Neural progenitor cell (in vitro differentiated cells): ENCODE measurements at regions not wholly inside any gene's neighbourhood (a gene's known extent, or its start where the extent isn't known, plus 50 kb on each side); places are given as distances from the start of the nearest gene placed in this dataset.

Experiments used
- DNase-seq: peaks from one replicate; pipeline ENCODE4 v3.0.0-alpha.2; 2016; ENCODE audit warnings: low spot score
- H2AFZ ChIP-seq: fragments of 200-600 bp; sonication (generic); replicated peaks from 2 replicates; pipeline ENCODE4 v1.6.1; 2016; ENCODE audit warnings: antibody characterized with exemption
- H3F3A ChIP-seq: fragments of 200-600 bp; sonication (generic); 2 replicates; pipeline ENCODE4 v1.6.1; 2016; ENCODE audit warnings: antibody characterized with exemption, low read depth
- H3K27ac ChIP-seq: fragments of 200-600 bp; sonication (generic); 2 replicates; pipeline ENCODE4 v1.5.1; 2016; ENCODE audit warnings: mild to moderate bottlenecking
- H3K27me3 ChIP-seq: fragments of 200-600 bp; sonication (generic); 2 replicates; pipeline ENCODE4 v1.6.1; 2016; ENCODE audit warnings: mild to moderate bottlenecking, moderate library complexity
- H3K36me3 ChIP-seq: fragments of 200-600 bp; sonication (generic); 2 replicates; pipeline ENCODE4 v1.5.1; 2016
- H3K4me1 ChIP-seq: fragments of 200-600 bp; sonication (generic); 2 replicates; pipeline ENCODE4 v1.6.1; 2016; ENCODE audit warnings: mixed run types
- H3K4me2 ChIP-seq: fragments of 200-600 bp; sonication (generic); 2 replicates; pipeline ENCODE4 v1.6.1; 2016
- H3K4me3 ChIP-seq: fragments of 200-600 bp; sonication (generic); 2 replicates; pipeline ENCODE4 v1.5.1; 2016
- H3K79me2 ChIP-seq: fragments of 200-600 bp; sonication (generic); 2 replicates; pipeline ENCODE4 v1.6.1; 2016; ENCODE audit warnings: low read depth
- H3K9ac ChIP-seq: fragments of 200-600 bp; sonication (generic); 2 replicates; pipeline ENCODE4 v1.6.1; 2016
- H3K9me3 ChIP-seq: fragments of 200-600 bp; sonication (generic); 2 replicates; pipeline ENCODE4 v1.5.1; 2016; ENCODE audit warnings: low read depth
- H4K20me1 ChIP-seq: fragments of 200-600 bp; sonication (generic); 2 replicates; pipeline ENCODE4 v1.6.1; 2016; ENCODE audit warnings: low read depth
- H3K27ac Mint-ChIP-seq: 3 replicates; pipeline ENCODE4 v1.8.0; 2021; ENCODE audit warnings: mixed read lengths
- H3K27me3 Mint-ChIP-seq: 2 replicates; pipeline ENCODE4 v1.8.0; 2022; ENCODE audit warnings: low read depth, mild to moderate bottlenecking, inconsistent platforms, moderate library complexity, mixed read lengths; ENCODE audit not compliant: insufficient read depth
- H3K36me3 Mint-ChIP-seq: 3 replicates; pipeline ENCODE4 v1.8.0; 2021; ENCODE audit warnings: mixed read lengths
- H3K4me1 Mint-ChIP-seq: 3 replicates; pipeline ENCODE4 v1.8.0; 2021; ENCODE audit warnings: mixed read lengths
- H3K4me3 Mint-ChIP-seq: 3 replicates; pipeline ENCODE4 v1.8.0; 2021; ENCODE audit warnings: mild to moderate bottlenecking, moderate library complexity, mixed read lengths
- H3K9me3 Mint-ChIP-seq: 3 replicates; pipeline ENCODE4 v1.8.0; 2020; ENCODE audit warnings: mixed read lengths
- CTCF ChIP-seq: fragments of 200-600 bp; sonication (generic); IDR thresholded peaks from 2 replicates; pipeline ENCODE4 v1.5.1; 2017; ENCODE audit warnings: antibody characterized with exemption, mild to moderate bottlenecking
- EZH2 ChIP-seq: fragments of 200-600 bp; sonication (generic); IDR thresholded peaks from 2 replicates; pipeline ENCODE4 v1.6.1; 2017; ENCODE audit warnings: antibody characterized with exemption, mild to moderate bottlenecking, moderate library complexity
- EZH2phosphoT487 ChIP-seq: fragments of 200-600 bp; sonication (generic); IDR thresholded peaks from 2 replicates; pipeline ENCODE4 v1.6.1; 2017; ENCODE audit warnings: antibody characterized with exemption

DNA sequence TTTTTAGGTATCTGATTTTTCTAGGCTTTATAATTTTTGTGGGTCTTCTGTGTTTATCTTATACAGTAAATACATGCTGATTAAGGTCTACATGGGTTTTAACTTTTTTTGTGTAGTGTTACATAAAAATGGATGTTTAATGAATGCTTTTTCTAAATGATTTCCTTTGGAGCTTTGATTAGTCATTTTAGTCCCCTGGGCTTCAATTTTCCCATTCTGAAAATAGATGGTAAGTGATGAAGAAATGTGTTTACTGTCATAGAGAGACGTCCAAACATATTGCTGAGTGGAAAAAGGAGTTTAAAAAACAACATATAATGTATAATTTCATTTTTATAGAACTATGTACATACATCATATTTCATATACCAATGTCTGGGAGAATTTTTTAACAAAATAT, 140.9 kb upstream of the HMCN1 start:
- Histone ChIP-seq H3F3A (no peaks in the 10 kb centered on the region), H3K9me3 (no peaks in the 10 kb centered on the region), H3K27me3 (no peaks in the 10 kb centered on the region), H2AFZ (no peak overlapping the region), H3K4me1 (no peaks in the 10 kb centered on the region), H4K20me1 (no peaks in the 10 kb centered on the region), H3K36me3 (no peaks in the 10 kb centered on the region), H3K4me2 (no peak overlapping the region), H3K27ac (no peak overlapping the region), H3K4me3 (no peak overlapping the region), H3K9ac (no peak overlapping the region), H3K79me2 (no peaks in the 10 kb centered on the region)
- Mint-ChIP-seq H3K9me3 (no peaks in the 10 kb centered on the region), H3K27me3 (no peaks in the 10 kb centered on the region), H3K36me3 (no peaks in the 10 kb centered on the region), H3K27ac (no peak overlapping the region), H3K4me1 (no peaks in the 10 kb centered on the region), H3K4me3 (no peak overlapping the region)
- TF ChIP-seq CTCF (no peak), EZH2phosphoT487 (no peak), EZH2 (no peak)
- DNase-seq: no peak

- Histone ChIP-seq H3F3A (no peaks in the 10 kb centered on the region), H3K9me3 (no peaks in the 10 kb centered on the region), H3K9ac (no peak overlapping the region), H3K27me3 (no peaks in the 10 kb centered on the region), H3K27ac (no peak overlapping the region), H3K4me2 (no peak overlapping the region), H3K4me3 (no peak overlapping the region), H3K4me1 (no peaks in the 10 kb centered on the region), H4K20me1 (no peaks in the 10 kb centered on the region), H2AFZ (no peak overlapping the region), H3K36me3 (no peaks in the 10 kb centered on the region), H3K79me2 (no peaks in the 10 kb centered on the region)
- Mint-ChIP-seq H3K36me3 (peaks cover 3% of the 10 kb centered on the region), H3K4me3 (no peak overlapping the region), H3K4me1 (no peaks in the 10 kb centered on the region), H3K9me3 (peaks cover 33% of the 10 kb centered on the region), H3K27ac (no peak overlapping the region), H3K27me3 (peaks cover 6% of the 10 kb centered on the region)
- DNase-seq: no peak
- no peak for TF ChIP-seq EZH2phosphoT487
- no peak for TF ChIP-seq EZH2
- TF ChIP-seq CTCF: no peak
Observed at GRCh38 chr1:185585770-185586169, 148.4 kb upstream of the HMCN1 start.

DNA sequence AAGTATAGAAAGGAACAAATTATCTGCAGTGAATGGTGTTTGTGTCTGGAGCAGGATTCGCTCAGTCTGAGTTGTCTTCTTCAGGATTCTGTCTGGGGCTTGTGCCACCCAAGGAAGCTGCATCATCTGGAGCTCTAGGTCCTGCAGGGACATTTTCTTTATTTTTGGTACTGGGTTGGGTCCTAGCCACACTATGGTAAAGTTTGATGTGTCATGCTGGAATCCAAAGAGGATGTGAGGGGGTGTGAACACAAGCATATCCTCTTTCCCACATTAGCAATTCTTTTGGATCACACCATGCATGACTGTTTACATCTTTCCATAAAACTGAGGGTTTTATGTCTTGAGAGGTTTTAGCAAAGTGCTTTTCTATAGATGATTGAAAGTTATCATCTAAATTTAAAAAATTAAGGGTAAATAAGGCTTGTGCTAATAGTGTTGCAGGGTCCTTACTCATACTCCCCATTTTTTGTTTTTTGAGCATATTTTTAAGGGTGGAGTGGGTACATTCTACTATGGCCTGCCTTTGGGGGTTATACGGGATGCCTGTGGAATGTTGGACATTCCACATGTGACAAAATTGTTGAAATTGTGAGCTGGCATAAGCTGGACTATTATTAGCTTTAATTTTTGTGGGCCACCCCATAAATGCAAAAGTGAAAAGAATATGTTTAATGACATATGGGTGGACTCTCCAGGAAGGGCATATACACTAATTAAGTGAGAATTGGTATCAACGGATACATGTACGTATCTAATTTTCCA, 152.0 kb upstream of the HMCN1 start:
- Histone ChIP-seq H3K9me3 (no peaks in the 10 kb centered on the region), H3K4me1 (no peaks in the 10 kb centered on the region), H3K27me3 (no peaks in the 10 kb centered on the region), H3K36me3 (no peaks in the 10 kb centered on the region), H3K27ac (no peak overlapping the region), H4K20me1 (no peaks in the 10 kb centered on the region), H3K9ac (no peak overlapping the region), H3K79me2 (no peaks in the 10 kb centered on the region), H3K4me3 (no peak overlapping the region), H3K4me2 (no peak overlapping the region), H2AFZ (no peak overlapping the region), H3F3A (no peaks in the 10 kb centered on the region)
- Mint-ChIP-seq H3K27me3 (peaks cover 6% of the 10 kb centered on the region), H3K27ac (no peak overlapping the region), H3K36me3 (peaks cover 3% of the 10 kb centered on the region), H3K4me1 (no peaks in the 10 kb centered on the region), H3K9me3 (peaks cover 61% of the 10 kb centered on the region), H3K4me3 (no peak overlapping the region)
- TF ChIP-seq EZH2 (no peak), CTCF (no peak), EZH2phosphoT487 (no peak)
- no peak for DNase-seq
